ENCODE measurements at regions not wholly inside any gene's neighbourhood (a gene's known extent, or its start where the extent isn't known, plus 50 kb on each side); places are given as distances from the start of the nearest gene placed in this dataset.

DNA sequence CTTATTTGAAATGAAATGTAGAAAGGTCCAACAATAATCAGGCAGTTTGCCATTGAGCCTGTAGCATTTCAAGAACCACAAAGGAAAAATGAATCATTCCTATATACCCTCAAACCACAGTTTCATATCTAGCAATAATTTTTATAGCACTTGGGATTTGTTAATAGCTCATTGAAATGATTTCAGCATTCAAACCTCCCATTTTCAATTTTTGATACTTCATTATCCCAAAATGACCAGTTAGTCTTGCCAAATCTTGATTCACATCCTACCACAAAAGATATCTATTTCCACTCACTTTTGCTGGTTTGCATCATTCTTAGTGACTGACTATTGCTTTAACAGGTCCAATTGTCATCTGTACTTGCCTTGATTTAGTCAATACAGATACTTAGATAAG, 790.1 kb downstream of the TLE1 start:
- TF ChIP-seq, protein P1, sequence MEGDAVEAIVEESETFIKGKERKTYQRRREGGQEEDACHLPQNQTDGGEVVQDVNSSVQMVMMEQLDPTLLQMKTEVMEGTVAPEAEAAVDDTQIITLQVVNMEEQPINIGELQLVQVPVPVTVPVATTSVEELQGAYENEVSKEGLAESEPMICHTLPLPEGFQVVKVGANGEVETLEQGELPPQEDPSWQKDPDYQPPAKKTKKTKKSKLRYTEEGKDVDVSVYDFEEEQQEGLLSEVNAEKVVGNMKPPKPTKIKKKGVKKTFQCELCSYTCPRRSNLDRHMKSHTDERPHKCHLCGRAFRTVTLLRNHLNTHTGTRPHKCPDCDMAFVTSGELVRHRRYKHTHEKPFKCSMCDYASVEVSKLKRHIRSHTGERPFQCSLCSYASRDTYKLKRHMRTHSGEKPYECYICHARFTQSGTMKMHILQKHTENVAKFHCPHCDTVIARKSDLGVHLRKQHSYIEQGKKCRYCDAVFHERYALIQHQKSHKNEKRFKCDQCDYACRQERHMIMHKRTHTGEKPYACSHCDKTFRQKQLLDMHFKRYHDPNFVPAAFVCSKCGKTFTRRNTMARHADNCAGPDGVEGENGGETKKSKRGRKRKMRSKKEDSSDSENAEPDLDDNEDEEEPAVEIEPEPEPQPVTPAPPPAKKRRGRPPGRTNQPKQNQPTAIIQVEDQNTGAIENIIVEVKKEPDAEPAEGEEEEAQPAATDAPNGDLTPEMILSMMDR (IDR thresholded peaks at IDR 0.05; ENCODE audit: insufficient read depth, low read length, poor library complexity, severe bottlenecking) = no peak
- no peak for TF ChIP-seq EZH2phosphoT487 (conservative IDR thresholded peaks at IDR 0.05; ENCODE audit: low read length)
